ENCODE measurements at regions not wholly inside any gene's neighbourhood (a gene's known extent, or its start where the extent isn't known, plus 50 kb on each side); places are given as distances from the start of the nearest gene placed in this dataset.

GRCh38 chr4:149884529-149885181, 69.0 kb upstream of the IQCM start:
- TF ChIP-seq ZNF324 (CRISPR knock-in tag; IDR thresholded peaks at IDR 0.05) (no peak), NFIC (IDR thresholded peaks at IDR 0.05) (no peak), HNRNPH1 (optimal IDR thresholded peaks at IDR 0.05; ENCODE audit: low read depth, low read length) (no peak), CTCF (IDR thresholded peaks at IDR 0.05 in 2 of 3, conservative IDR thresholded peaks at IDR 0.05 in 1 of 3; ENCODE audit: insufficient read depth in 2 of 3, low read depth in 1 of 3, low read length in 3 of 3) (no peak), POLR2AphosphoS5 (IDR thresholded peaks at IDR 0.05; ENCODE audit: control insufficient read depth, insufficient read depth, low read depth, low read length) (no peak), SOX6 (IDR thresholded peaks at IDR 0.05) (no peak), FOXA1 (IDR thresholded peaks at IDR 0.05; ENCODE audit: borderline replicate concordance) (no peak), ZBTB43 (CRISPR knock-in tag; IDR thresholded peaks at IDR 0.05) (no peak), FOXM1 (IDR thresholded peaks at IDR 0.05; ENCODE audit: low read depth) (no peak), FOXM1 (CRISPR knock-in tag; IDR thresholded peaks at IDR 0.05; ENCODE audit: low read depth) (no peak), ZNF24 (IDR thresholded peaks at IDR 0.05) (no peak), ATF3 (IDR thresholded peaks at IDR 0.05) (no peak), ATF3 (CRISPR knock-in tag; conservative IDR thresholded peaks at IDR 0.05) (no peak), NFATC3 (IDR thresholded peaks at IDR 0.05) (no peak)

Data from K562 (cell line).